Epithelial cell of esophagus (primary cell): ENCODE measurements at regions not wholly inside any gene's neighbourhood (a gene's known extent, or its start where the extent isn't known, plus 50 kb on each side); places are given as distances from the start of the nearest gene placed in this dataset.

Source experiments
- DNase-seq: peaks from one replicate; pipeline ENCODE4 v3.0.0; 2010; ENCODE audit warnings: low read depth
- H3K4me3 ChIP-seq: 2 replicates; pipeline ENCODE4 v1.5.1; 2011; ENCODE audit warnings: mild to moderate bottlenecking, low read length, control low read depth
- CTCF ChIP-seq: IDR thresholded peaks from 2 replicates; pipeline ENCODE4 v1.5.1; 2011; ENCODE audit warnings: low read depth, mild to moderate bottlenecking, low read length, control low read depth, inconsistent platforms; ENCODE audit not compliant: insufficient read depth; ENCODE audit errors: missing control alignments

- no peak overlapping the region for H3K4me3 ChIP-seq
- DNase-seq, result peak; percentile 51
- TF ChIP-seq CTCF, result no peak
Observed at GRCh38 chr20:56689318-56689717, 60.2 kb downstream of the TFAP2C start.

GRCh38 chr20:56689852-56690485 is 60.9 kb downstream of the TFAP2C start:
- no peak overlapping the region for H3K4me3 ChIP-seq
- peak; percentile 9 for DNase-seq
- TF ChIP-seq CTCF, result no peak

- DNase-seq, result peak; percentile 38
- no peak for TF ChIP-seq CTCF
- no peak overlapping the region for H3K4me3 ChIP-seq
Observed at GRCh38 chr20:56690531-56691175, 61.5 kb downstream of the TFAP2C start.

- TF ChIP-seq CTCF, result no peak
- no peak for DNase-seq
- no peak overlapping the region for H3K4me3 ChIP-seq
Observed at GRCh38 chr20:56691325-56691998, 62.4 kb downstream of the TFAP2C start.

GRCh38 chr20:56693217-56693616 is 64.1 kb downstream of the TFAP2C start:
- TF ChIP-seq CTCF, result no peak
- H3K4me3 ChIP-seq, result no peak overlapping the region
- no peak for DNase-seq

- TF ChIP-seq CTCF, result no peak
- H3K4me3 ChIP-seq, result no peak overlapping the region
- DNase-seq, result no peak
Observed at GRCh38 chr20:56697476-56697875, 68.4 kb downstream of the TFAP2C start.
